Islet of Langerhans (tissue), 1 donor: ENCODE measurements at regions not wholly inside any gene's neighbourhood (a gene's known extent, or its start where the extent isn't known, plus 50 kb on each side); places are given as distances from the start of the nearest gene placed in this dataset.
A peak's percentile ranks its signal among the peaks of the same experiment; 100 is the strongest.
"Not testable (repeated sequence)": the region's sequence is repeated elsewhere in the genome, so short reads cannot be mapped to it uniquely, and the experiment has no call there.

Experiments used
- FAIRE-seq: peaks from one replicate; lab custom pipeline; 2011; peaks lifted over from hg19 to GRCh38; lab: Jason Lieb, UNC

- FAIRE-seq, result no peak
Observed at GRCh38 chr4:12172198-12172973, 743.7 kb upstream of the HS3ST1 start.

- FAIRE-seq, result no peak
Observed at GRCh38 chr4:12170308-12170707, 741.6 kb upstream of the HS3ST1 start.

- no peak for FAIRE-seq
Observed at GRCh38 chr4:12165616-12166015, 736.9 kb upstream of the HS3ST1 start.

- no peak for FAIRE-seq
Observed at GRCh38 chr4:12146339-12146738, 717.6 kb upstream of the HS3ST1 start.

- no peak for FAIRE-seq
Observed at GRCh38 chr4:12145768-12146167, 717.1 kb upstream of the HS3ST1 start.

GRCh38 chr4:12145106-12145505 is 716.4 kb upstream of the HS3ST1 start:
- no peak for FAIRE-seq

GRCh38 chr4:12144051-12144450 is 715.4 kb upstream of the HS3ST1 start:
- no peak for FAIRE-seq

- FAIRE-seq, result no peak
Observed at GRCh38 chr4:12140864-12141263, 712.2 kb upstream of the HS3ST1 start.

- no peak for FAIRE-seq
Observed at GRCh38 chr4:12139296-12139695, 710.6 kb upstream of the HS3ST1 start.

- no peak for FAIRE-seq
Observed at GRCh38 chr4:12138488-12138887, 709.8 kb upstream of the HS3ST1 start.

- FAIRE-seq, result peak; percentile 89
Observed at GRCh38 chr4:12137575-12137974, 708.9 kb upstream of the HS3ST1 start.

- no peak for FAIRE-seq
Observed at GRCh38 chr4:12126474-12126873, 697.8 kb upstream of the HS3ST1 start.

GRCh38 chr4:12124138-12124537 is 695.4 kb upstream of the HS3ST1 start:
- no peak for FAIRE-seq

GRCh38 chr4:12123707-12124106 is 695.0 kb upstream of the HS3ST1 start:
- no peak for FAIRE-seq

GRCh38 chr4:12122316-12122715 is 693.6 kb upstream of the HS3ST1 start:
- FAIRE-seq, result no peak

GRCh38 chr4:12120968-12121367 is 692.3 kb upstream of the HS3ST1 start:
- no peak for FAIRE-seq

- no peak for FAIRE-seq
Observed at GRCh38 chr4:12118651-12119213, 690.0 kb upstream of the HS3ST1 start.

- no peak for FAIRE-seq
Observed at GRCh38 chr4:12116009-12116552, 687.4 kb upstream of the HS3ST1 start.

- FAIRE-seq, result no peak
Observed at GRCh38 chr4:12110627-12111026, 681.9 kb upstream of the HS3ST1 start.

GRCh38 chr4:12109056-12109455 is 680.4 kb upstream of the HS3ST1 start:
- not testable (repeated sequence) for FAIRE-seq

- no peak for FAIRE-seq
Observed at GRCh38 chr4:12105519-12105918, 676.8 kb upstream of the HS3ST1 start.

GRCh38 chr4:12089920-12090319 is 661.2 kb upstream of the HS3ST1 start:
- not testable (repeated sequence) for FAIRE-seq

- FAIRE-seq, result no peak
Observed at GRCh38 chr4:12084690-12085089, 656.0 kb upstream of the HS3ST1 start.

GRCh38 chr4:12071316-12071715 is 642.6 kb upstream of the HS3ST1 start:
- no peak for FAIRE-seq
